HG03521 (cell line): ENCODE measurements at regions not wholly inside any gene's neighbourhood (a gene's known extent, or its start where the extent isn't known, plus 50 kb on each side); places are given as distances from the start of the nearest gene placed in this dataset.
"Not testable (repeated sequence)": the region's sequence is repeated elsewhere in the genome, so short reads cannot be mapped to it uniquely, and the experiment has no call there.

ENCODE experiments used
- ATAC-seq: cut with Tn5 transposase; IDR thresholded peaks from one replicate; pipeline ENCODE4 v1.9.1; 2021; ENCODE audit warnings: mild to moderate bottlenecking, moderate library complexity; ENCODE audit not compliant: unreplicated experiment

GRCh38 chr4:11066584-11066983 is 362.1 kb downstream of the HS3ST1 start:
- ATAC-seq = not testable (repeated sequence)

- ATAC-seq = not testable (repeated sequence)
These were observed 368.1 kb downstream of the HS3ST1 start for GRCh38 chr4:11060637-11061036.

DNA sequence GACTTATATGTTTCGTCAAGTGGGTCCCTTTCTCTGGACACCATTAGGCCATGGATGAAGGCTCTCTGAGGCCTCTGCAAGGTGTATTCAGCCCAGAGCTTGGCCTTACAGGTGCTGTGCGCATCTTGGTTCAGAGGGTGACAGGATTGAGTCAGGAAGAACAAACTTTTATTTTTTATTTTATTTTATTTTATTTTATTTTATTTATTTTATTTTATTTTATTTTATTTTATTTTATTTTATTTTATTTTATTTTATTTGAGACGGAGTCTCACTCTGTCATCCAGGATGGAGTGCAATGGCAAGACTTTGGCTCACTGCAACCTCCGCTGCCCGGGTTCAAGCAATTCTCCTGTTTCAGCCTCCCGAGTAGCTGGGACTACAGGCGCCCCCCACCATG is 370.4 kb upstream of the CLNK start:
- not testable (repeated sequence) for ATAC-seq

GRCh38 chr4:11053601-11054220 is 369.1 kb upstream of the CLNK start:
- no peak for ATAC-seq

DNA sequence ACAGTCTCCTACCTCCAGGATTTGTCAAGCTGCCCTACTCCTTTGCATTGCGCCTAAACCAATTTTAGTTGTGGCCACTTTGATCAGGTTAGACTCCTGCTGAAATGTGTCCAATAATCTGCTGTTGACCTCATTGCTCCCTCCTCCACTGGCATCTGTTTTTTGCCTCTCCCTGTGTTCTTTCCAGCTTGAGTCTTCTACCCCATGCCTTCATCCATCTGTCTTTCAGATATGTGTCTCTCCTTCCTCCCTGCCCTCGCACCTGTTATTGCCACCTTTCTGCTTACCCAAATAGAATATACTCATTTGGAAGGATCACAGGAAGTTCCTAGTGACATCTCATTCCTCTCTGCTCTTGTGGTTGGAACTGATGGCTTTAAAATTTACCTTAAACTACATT is 366.6 kb upstream of the CLNK start:
- ATAC-seq = no peak

- ATAC-seq = no peak
These were observed 366.2 kb upstream of the CLNK start for GRCh38 chr4:11050766-11051165.

DNA sequence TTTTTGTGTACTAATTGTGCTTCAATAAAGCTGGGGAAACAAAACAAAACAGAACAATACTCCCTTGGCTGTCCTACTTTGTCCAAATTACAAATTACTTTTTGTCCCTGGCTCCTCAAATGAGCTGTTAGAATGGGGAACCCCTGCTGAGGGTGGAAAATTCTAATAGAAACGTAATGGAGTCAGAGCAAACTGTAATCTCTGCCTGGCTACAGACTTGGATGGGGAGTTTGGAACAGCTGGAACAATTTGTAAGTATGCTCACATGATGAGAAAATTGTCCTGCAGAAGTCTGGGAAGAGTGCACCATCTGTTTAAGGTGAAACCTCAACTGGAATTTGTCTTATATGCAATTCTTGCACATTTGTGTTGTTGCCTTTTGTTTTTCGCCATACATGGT is 364.4 kb upstream of the CLNK start:
- ATAC-seq = no peak

GRCh38 chr4:11042760-11043159 is 358.2 kb upstream of the CLNK start:
- no peak for ATAC-seq

GRCh38 chr4:11039634-11040131 is 355.1 kb upstream of the CLNK start:
- ATAC-seq = no peak

- no peak for ATAC-seq
These were observed 354.4 kb upstream of the CLNK start for GRCh38 chr4:11038926-11039325.

DNA sequence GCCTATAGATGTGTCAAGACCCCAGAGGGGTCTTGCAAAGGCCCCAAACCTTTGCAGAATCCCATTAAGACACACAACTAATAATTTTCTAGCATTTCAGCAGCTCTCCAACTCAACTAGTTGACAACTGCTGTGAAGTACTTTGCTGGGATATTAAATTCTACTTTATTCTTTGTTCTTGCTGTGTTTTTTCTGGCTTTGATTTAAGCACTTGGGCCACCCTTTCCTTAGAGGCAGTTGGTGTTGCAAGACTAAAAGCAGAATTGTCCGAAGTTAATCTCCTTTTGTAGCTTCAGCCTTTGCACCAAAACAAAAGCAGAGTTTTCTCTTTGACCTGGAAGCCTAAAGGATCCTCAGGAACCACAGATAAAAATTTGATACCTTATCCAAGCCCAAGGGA is 353.1 kb upstream of the CLNK start:
- no peak for ATAC-seq

DNA sequence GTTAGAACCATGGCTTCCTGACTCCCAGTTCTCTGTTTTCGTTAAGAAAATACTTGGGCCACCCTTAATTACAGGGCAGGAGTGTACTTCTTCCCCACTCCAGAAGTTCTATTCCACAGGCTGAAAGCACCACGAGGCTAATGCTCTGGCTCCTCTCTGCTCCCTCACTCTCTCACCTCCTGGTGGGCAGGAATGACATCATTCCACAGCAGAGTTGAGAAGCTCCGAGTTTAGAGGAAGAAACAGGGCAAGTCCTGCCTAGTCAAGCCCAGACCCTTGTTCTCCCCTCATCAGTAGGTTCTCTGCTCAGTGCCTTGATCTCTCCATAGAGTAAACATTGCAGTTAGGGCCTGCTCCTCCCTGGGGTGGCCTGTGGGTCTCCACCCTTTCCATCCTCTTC is 343.8 kb upstream of the CLNK start:
- ATAC-seq = no peak

DNA sequence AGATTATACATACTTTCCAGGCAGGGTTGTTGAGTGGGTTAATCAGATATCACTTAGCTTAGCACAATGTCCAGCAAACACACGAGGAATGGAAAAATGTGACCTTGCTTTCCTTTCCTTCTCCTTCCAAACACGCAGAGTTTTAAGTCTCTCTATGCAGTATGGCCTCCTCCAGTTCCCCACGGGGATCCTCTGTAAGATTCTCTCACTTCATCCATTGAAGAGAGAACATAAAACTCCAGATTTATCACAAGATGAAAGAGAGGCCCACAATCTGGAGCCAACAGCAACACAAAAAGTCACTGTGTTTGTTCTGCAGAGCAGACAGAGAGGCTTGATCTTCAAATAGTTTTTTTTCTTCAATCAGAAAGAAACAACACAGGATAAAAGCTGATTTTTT is 336.8 kb upstream of the CLNK start:
- no peak for ATAC-seq

- ATAC-seq = no peak
These were observed 335.1 kb upstream of the CLNK start for GRCh38 chr4:11019451-11020240.

DNA sequence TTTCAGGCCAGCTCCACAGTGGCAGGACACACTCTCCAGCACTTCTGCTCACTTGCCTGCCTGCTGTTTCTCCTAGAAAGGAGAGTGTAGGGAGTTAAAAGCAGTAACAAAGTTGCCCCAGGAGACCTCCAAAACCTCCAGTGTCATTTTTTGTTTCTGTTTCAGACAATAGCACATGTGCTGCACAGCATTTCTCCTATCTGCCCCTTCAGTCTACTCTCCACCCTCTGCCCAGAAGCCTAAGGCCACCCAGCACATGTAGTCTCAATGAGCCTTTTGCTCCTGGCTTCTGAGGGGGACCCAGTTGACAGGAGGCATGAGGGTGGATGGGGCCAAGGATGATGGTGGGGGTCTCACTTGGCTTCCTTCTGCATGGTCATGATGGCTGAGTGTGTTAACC is 329.6 kb upstream of the CLNK start:
- no peak for ATAC-seq

GRCh38 chr4:11013094-11013664 is 328.6 kb upstream of the CLNK start:
- no peak for ATAC-seq

DNA sequence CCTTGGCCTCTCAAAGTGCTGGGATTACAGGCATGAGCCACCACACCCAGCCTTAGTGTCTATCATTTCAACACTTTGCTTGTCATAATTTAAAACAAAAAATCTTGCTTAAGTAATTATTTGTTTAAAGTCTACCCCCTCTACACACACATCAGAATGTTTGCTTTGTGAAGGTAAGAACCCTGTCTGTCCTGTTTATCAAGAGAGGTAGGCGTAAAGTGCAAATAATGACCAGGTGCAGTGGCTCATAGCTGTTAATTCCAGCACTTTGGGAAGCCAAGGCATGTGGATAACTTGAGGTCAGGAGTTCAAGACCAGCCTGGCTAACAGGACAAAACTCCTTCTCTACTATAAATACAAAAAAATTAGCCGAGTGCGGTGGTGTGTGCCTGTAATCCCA is 326.7 kb upstream of the CLNK start:
- ATAC-seq = no peak

DNA sequence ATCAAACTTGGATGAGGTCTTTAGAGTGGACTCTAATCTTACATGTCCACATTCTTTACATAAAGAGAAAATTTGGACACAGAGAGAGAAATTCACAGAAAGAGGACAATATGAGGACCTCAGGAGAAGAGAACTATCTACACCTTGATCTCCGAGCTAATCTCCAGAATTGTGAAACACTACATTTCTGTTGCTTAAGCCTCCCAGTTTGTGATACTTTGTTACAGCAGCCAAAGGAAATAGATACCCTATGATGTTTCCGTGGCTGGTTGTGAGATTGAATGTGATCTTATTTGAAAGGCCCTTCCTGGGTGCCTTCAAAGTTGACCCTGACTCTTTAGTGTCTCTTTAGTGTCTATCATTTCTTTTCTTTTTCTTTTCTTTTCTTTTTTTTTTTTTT is 326.1 kb upstream of the CLNK start:
- ATAC-seq = no peak

DNA sequence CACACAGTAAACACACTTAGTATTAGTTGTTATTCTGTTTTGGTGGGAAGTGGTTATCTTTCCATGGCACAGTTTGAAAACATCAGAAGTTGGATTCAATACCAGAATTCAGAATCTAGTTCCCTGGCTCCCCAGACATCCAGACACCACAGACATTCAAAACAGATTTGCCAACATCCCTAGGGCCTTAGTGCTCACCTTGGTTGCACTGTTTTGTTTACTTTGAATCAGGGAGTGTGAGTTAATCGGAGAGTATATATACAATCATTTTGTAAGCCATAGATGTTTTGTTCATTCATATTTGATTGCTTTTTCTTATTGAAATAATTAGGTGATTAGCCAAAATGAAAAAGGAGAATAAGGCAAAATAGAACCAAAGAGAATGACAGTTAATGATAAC is 324.7 kb upstream of the CLNK start:
- no peak for ATAC-seq

DNA sequence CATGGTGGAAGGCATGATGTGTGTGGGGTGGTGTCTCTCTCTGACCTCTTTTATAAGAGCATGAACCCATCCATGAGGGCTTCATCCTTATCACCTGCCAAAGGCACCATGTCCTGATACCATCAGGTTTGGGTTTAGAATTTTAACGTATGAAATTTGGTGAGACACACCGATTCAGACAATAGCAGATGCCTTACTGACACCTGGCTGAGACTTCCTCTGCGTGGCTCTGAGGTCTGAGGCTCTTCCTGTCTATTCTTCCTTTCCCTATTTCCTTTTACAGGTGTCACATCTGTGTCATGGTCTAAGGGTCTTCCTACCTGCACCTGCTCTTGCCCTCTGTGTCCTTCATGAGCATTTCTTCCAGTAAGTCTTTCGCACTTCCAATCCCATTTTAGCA is 320.7 kb upstream of the CLNK start:
- no peak for ATAC-seq

- no peak for ATAC-seq
These were observed 320.2 kb upstream of the CLNK start for GRCh38 chr4:11004818-11005217.

- no peak for ATAC-seq
These were observed 318.4 kb upstream of the CLNK start for GRCh38 chr4:11002961-11003360.
